ENCODE measurements at regions not wholly inside any gene's neighbourhood (a gene's known extent, or its start where the extent isn't known, plus 50 kb on each side); places are given as distances from the start of the nearest gene placed in this dataset.

GRCh38 chr7:19381321-19381720 lies 236.1 kb upstream of the FERD3L start:
- TF ChIP-seq CTCF (IDR thresholded peaks at IDR 0.05) (no peak), POLR2A (IDR thresholded peaks at IDR 0.05) (no peak)
